A673 (cell line): ENCODE measurements at regions not wholly inside any gene's neighbourhood (a gene's known extent, or its start where the extent isn't known, plus 50 kb on each side); places are given as distances from the start of the nearest gene placed in this dataset.

Experiments
- BruUV-seq: library from RNA; stranded (reverse); fragments of 400-500 nt; replicated peaks from 2 replicates; lab custom pipeline; 2021; lab: Mats Ljungman, UMichigan
- CTCF ChIA-PET: fragments of 300-600 bp; sonication (Branson Sonifier 250); formaldehyde crosslinking; loops from one replicate; lab custom pipeline; 2022; ENCODE audit warnings: antibody characterized with exemption; lab: Charles Lee
- POLR2A ChIA-PET: fragments of 300-600 bp; sonication (Branson Sonifier 250); formaldehyde crosslinking; loops from one replicate; lab custom pipeline; 2022; ENCODE audit warnings: antibody characterized with exemption; ENCODE audit not compliant: low non-redundant PET; lab: Charles Lee
- DNase-seq: peaks from one replicate; pipeline ENCODE4 v3.0.0-alpha.2; 2015; ENCODE audit warnings: low spot score
- H3K27ac ChIP-seq: fragments of 200-600 bp; sonication (generic); 2 replicates; pipeline ENCODE4 v1.5.1; 2016; ENCODE audit warnings: mixed run types, low read depth, mild to moderate bottlenecking, mixed read lengths, antibody characterized with exemption, low read length; ENCODE audit not compliant: poor library complexity, severe bottlenecking
- H3K27me3 ChIP-seq: fragments of 200-600 bp; sonication (generic); replicated peaks from 2 replicates; pipeline ENCODE4 v1.6.1; 2017; ENCODE audit warnings: mixed run types, low read depth, mild to moderate bottlenecking, mixed read lengths, antibody characterized with exemption, low read length; ENCODE audit not compliant: insufficient read depth, poor library complexity
- H3K36me3 ChIP-seq: fragments of 200-600 bp; sonication (generic); 2 replicates; pipeline ENCODE4 v1.6.1; 2016; ENCODE audit warnings: mixed run types, mild to moderate bottlenecking, mixed read lengths, antibody characterized with exemption, low read length; ENCODE audit not compliant: insufficient read depth, poor library complexity, severe bottlenecking
- H3K4me1 ChIP-seq: fragments of 200-600 bp; sonication (generic); 2 replicates; pipeline ENCODE4 v1.6.1; 2017; ENCODE audit warnings: mixed run types, mild to moderate bottlenecking, mixed read lengths, antibody characterized with exemption, low read length; ENCODE audit not compliant: insufficient read depth, poor library complexity, severe bottlenecking
- H3K4me3 ChIP-seq: fragments of 200-600 bp; sonication (generic); 2 replicates; pipeline ENCODE4 v1.5.1; 2016; ENCODE audit warnings: low read depth, mixed run types, mild to moderate bottlenecking, mixed read lengths, low read length; ENCODE audit not compliant: poor library complexity, severe bottlenecking
- H3K9me3 ChIP-seq: fragments of 200-600 bp; sonication (generic); 2 replicates; pipeline ENCODE4 v1.6.1; 2016; ENCODE audit warnings: mixed run types, low read depth, mild to moderate bottlenecking, mixed read lengths, antibody characterized with exemption, low read length; ENCODE audit not compliant: poor library complexity, severe bottlenecking
- EZH2 ChIP-seq: fragments of 200-600 bp; sonication (generic); IDR thresholded peaks from 2 replicates; pipeline ENCODE4 v1.6.1; 2017; ENCODE audit warnings: borderline replicate concordance, low read depth, mild to moderate bottlenecking, mixed read lengths, antibody characterized with exemption, low read length; ENCODE audit not compliant: poor library complexity, severe bottlenecking
- intact Hi-C: fragments of 100-400 bp; cut with micrococcal nuclease; formaldehyde crosslinking; loops from one replicate; pipeline ENCODE4 v1.10.0; 2022; ENCODE audit not compliant: unreplicated experiment
- TF ChIP-seq, protein P1 (sequence below): fragments of 300-800, 200-600 bp; sonication (generic); conservative IDR thresholded peaks from 2 replicates; pipeline ENCODE4 v1.5.1; 2017; ENCODE audit warnings: low read depth, mild to moderate bottlenecking, antibody characterized with exemption, low read length, moderate library complexity, mixed read lengths

GRCh38 chr5:57413145-57413544 lies 69.5 kb downstream of the ACTBL2 start:
- Histone ChIP-seq H3K4me1 (peaks cover 10% of the 10 kb centered on the region), H3K9me3 (no peaks in the 10 kb centered on the region), H3K4me3 (no peak overlapping the region), H3K27ac (no peak overlapping the region), H3K36me3 (no peaks in the 10 kb centered on the region), H3K27me3 (no peaks in the 10 kb centered on the region)
- intact Hi-C loops: no loop called here
- CTCF ChIA-PET: interaction anchor here (0.6 to 0.7 kb wide), 2 partner anchors 88 to 759 kb away, joined by 3 to 4 read pairs; no protein-coding TSS in a partner anchor
- DNase-seq: no peak
- no TSS peak for BruUV-seq
- POLR2A ChIA-PET: no interaction called here
- no peak for TF ChIP-seq EZH2
- TF ChIP-seq, protein P1, sequence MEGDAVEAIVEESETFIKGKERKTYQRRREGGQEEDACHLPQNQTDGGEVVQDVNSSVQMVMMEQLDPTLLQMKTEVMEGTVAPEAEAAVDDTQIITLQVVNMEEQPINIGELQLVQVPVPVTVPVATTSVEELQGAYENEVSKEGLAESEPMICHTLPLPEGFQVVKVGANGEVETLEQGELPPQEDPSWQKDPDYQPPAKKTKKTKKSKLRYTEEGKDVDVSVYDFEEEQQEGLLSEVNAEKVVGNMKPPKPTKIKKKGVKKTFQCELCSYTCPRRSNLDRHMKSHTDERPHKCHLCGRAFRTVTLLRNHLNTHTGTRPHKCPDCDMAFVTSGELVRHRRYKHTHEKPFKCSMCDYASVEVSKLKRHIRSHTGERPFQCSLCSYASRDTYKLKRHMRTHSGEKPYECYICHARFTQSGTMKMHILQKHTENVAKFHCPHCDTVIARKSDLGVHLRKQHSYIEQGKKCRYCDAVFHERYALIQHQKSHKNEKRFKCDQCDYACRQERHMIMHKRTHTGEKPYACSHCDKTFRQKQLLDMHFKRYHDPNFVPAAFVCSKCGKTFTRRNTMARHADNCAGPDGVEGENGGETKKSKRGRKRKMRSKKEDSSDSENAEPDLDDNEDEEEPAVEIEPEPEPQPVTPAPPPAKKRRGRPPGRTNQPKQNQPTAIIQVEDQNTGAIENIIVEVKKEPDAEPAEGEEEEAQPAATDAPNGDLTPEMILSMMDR: no peak

- intact Hi-C loops: no loop called here
- H3K27ac ChIP-seq: no peak overlapping the region
- no peaks in the 10 kb centered on the region for H3K36me3 ChIP-seq
- no peak overlapping the region for H3K4me3 ChIP-seq
- ChIA-PET POLR2A (no interaction called here), CTCF (interaction anchor here (0.6 to 0.7 kb wide), 2 partner anchors 89 to 759 kb away, joined by 3 to 4 read pairs; no protein-coding TSS in a partner anchor)
- no peaks in the 10 kb centered on the region for H3K27me3 ChIP-seq
- no TSS peak for BruUV-seq
- DNase-seq: no peak
- no peaks in the 10 kb centered on the region for H3K9me3 ChIP-seq
- no peak for TF ChIP-seq EZH2
- TF ChIP-seq, protein P1: no peak
- peaks cover 10% of the 10 kb centered on the region for H3K4me1 ChIP-seq
Measured at GRCh38 chr5:57412680-57413079, 69.9 kb downstream of the ACTBL2 start.

DNA sequence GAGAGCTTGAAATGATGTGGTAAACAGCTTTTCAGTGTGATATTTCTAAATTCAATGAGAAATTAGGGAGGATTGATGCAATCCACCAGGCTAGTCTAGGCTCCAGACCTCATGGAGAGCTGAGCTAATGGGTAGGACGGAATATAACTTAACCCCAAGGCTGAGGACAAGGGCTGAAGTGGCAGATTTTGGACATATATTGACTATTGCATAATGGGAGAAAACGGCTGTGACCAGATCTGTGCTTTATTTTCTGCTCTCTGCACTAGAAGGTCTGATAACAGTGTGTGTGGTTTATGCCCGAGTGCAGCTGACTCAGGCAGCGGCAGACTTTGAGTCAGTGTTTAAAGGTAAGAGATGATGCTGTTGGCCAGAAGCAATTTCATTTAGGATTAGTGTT lies 70.6 kb downstream of the ACTBL2 start:
- BruUV-seq: no TSS peak
- no peak overlapping the region for H3K4me3 ChIP-seq
- no peak overlapping the region for H3K27ac ChIP-seq
- ChIA-PET POLR2A (no interaction called here), CTCF (no interaction called here)
- no peak for DNase-seq
- intact Hi-C loops: no loop called here
- TF ChIP-seq EZH2: no peak
- TF ChIP-seq, protein P1: no peak
- no peaks in the 10 kb centered on the region for H3K27me3 ChIP-seq
- no peaks in the 10 kb centered on the region for H3K9me3 ChIP-seq
- H3K4me1 ChIP-seq: peaks cover 10% of the 10 kb centered on the region
- H3K36me3 ChIP-seq: no peaks in the 10 kb centered on the region
